Neural cell (in vitro differentiated cells): ENCODE measurements at regions not wholly inside any gene's neighbourhood (a gene's known extent, or its start where the extent isn't known, plus 50 kb on each side); places are given as distances from the start of the nearest gene placed in this dataset.

Experiments
- CTCF ChIP-seq: fragments of 450-650 bp; IDR thresholded peaks from 2 replicates; pipeline ENCODE4 v1.5.1; 2014; ENCODE audit warnings: antibody characterized with exemption, mild to moderate bottlenecking, moderate library complexity; ENCODE audit not compliant: poor library complexity, severe bottlenecking
- EP300 ChIP-seq: fragments of 450-650 bp; conservative IDR thresholded peaks from 2 replicates; pipeline ENCODE4 v1.6.1; 2014; ENCODE audit warnings: antibody characterized with exemption, mild to moderate bottlenecking, moderate library complexity; ENCODE audit not compliant: poor library complexity, severe bottlenecking
- EZH2 ChIP-seq: fragments of 200-600, 300-800 bp; shearing (Covaris generic), sonication (generic); IDR thresholded peaks from 2 replicates; pipeline ENCODE4 v1.6.1; 2014; ENCODE audit warnings: antibody characterized with exemption, low read length, borderline replicate concordance, mild to moderate bottlenecking; ENCODE audit not compliant: insufficient read depth, poor library complexity, severe bottlenecking
- POLR2AphosphoS5 ChIP-seq: IDR thresholded peaks from 2 replicates; pipeline ENCODE4 v1.6.1; 2012
- SMC3 ChIP-seq: fragments of 450-650 bp; conservative IDR thresholded peaks from 2 replicates; pipeline ENCODE4 v1.6.1; 2014; ENCODE audit warnings: antibody characterized with exemption, mild to moderate bottlenecking, moderate library complexity; ENCODE audit not compliant: poor library complexity

- TF ChIP-seq CTCF (no peak), EZH2 (no peak), SMC3 (no peak), POLR2AphosphoS5 (no peak), EP300 (no peak)
Observed at GRCh38 chr1:34639701-34640100, 115.1 kb upstream of the GJB5 start.
